Fibroblast of lung (primary cell): ENCODE measurements at regions not wholly inside any gene's neighbourhood (a gene's known extent, or its start where the extent isn't known, plus 50 kb on each side); places are given as distances from the start of the nearest gene placed in this dataset.

Source experiments
- CTCF ChIP-seq, 2 donors: IDR thresholded peaks in 1 of 2; conservative IDR thresholded peaks in 1 of 2; 1 replicate in 1 of 2; 2 replicates in 1 of 2; pipeline ENCODE4 v1.5.1; 2011 to 2012; ENCODE audit warnings: low read length in 2 of 2, control low read depth in 1 of 2, inconsistent platforms in 1 of 2, low read depth in 1 of 2, mild to moderate bottlenecking in 1 of 2
- EZH2 ChIP-seq: IDR thresholded peaks from 2 replicates; pipeline ENCODE4 v1.5.1; 2012; ENCODE audit warnings: low read length, control low read depth, mild to moderate bottlenecking; ENCODE audit errors: missing control alignments

- TF ChIP-seq EZH2 (no peak), CTCF (conservative IDR thresholded peaks at IDR 0.05 in 1 of 2, IDR thresholded peaks at IDR 0.05 in 1 of 2; ENCODE audit: low read depth in 1 of 2, low read length in 2 of 2) (no peak)
Measured at GRCh38 chr17:62888765-62889164, 77.3 kb upstream of the TANC2 start.
